ENCODE measurements at regions not wholly inside any gene's neighbourhood (a gene's known extent, or its start where the extent isn't known, plus 50 kb on each side); places are given as distances from the start of the nearest gene placed in this dataset.

- FAIRE-seq (no peak), ATAC-seq (no peak), DNase-seq (ENCODE audit: low read depth, low spot score) (no peak)
- Histone ChIP-seq H3K4me1 (ENCODE audit: control insufficient read depth, insufficient read depth, low read length) (no peaks in the 10 kb centered on the region), H3K4me3 (no peak overlapping the region), H3K79me2 (ENCODE audit: control insufficient read depth, insufficient read depth, low read length) (no peaks in the 10 kb centered on the region), H3K4me2 (ENCODE audit: control insufficient read depth, insufficient read depth) (no peak overlapping the region), H3K27me3 (replicated peaks in 1 of 2; ENCODE audit: control insufficient read depth in 2 of 2, insufficient read depth in 2 of 2, low read length in 1 of 2) (no peaks in the 10 kb centered on the region), H3K27ac (ENCODE audit: control insufficient read depth, insufficient read depth) (no peak overlapping the region), H2AFZ (ENCODE audit: control insufficient read depth, low read depth, low read length) (no peak overlapping the region), H3K36me3 (ENCODE audit: control insufficient read depth in 2 of 2, insufficient read depth in 2 of 2, low read length in 1 of 2) (no peaks in the 10 kb centered on the region), H4K20me1 (ENCODE audit: control insufficient read depth, insufficient read depth) (no peaks in the 10 kb centered on the region), H3K9me3 (replicated peaks; ENCODE audit: control insufficient read depth, insufficient read depth, low read length) (no peaks in the 10 kb centered on the region), H3K9ac (ENCODE audit: control insufficient read depth, insufficient read depth, low read length) (no peak overlapping the region)
- TF ChIP-seq SIX5 (IDR thresholded peaks at IDR 0.05; ENCODE audit: low read depth, low read length, severe bottlenecking) (no peak), RUNX3 (IDR thresholded peaks at IDR 0.05; ENCODE audit: low read length) (no peak)
- BruUV-seq (replicated peaks) = no TSS peak
- ChIA-PET POLR2A (no interaction called here), CTCF (interaction anchor here (0.7 to 1.1 kb wide), 2 partner anchors 14 to 96 kb away, joined by 3 read pairs; no protein-coding TSS in a partner anchor), RAD21 (ENCODE audit: unreplicated experiment) (no interaction called here), SMC1A (ENCODE audit: uncharacterized antibody, unreplicated experiment) (no interaction called here)
- intact Hi-C loops (cut with micrococcal nuclease; ENCODE audit: unreplicated experiment) (no loop called here), in situ Hi-C loops (cut with MboI) (no loop called here)
- 43% methylated on average over 7 of the region's 7 CpGs for WGBS (ENCODE audit: insufficient coverage, insufficient replicate concordance, low lambda C conversion rate, missing lambda C conversion rate)
Measured at GRCh38 chrX:121903961-121904360, 856.6 kb downstream of the GLUD2 start.

- no peaks in the 10 kb centered on the region for H3K27me3 ChIP-seq (replicated peaks in 1 of 2; ENCODE audit: control insufficient read depth in 2 of 2, insufficient read depth in 2 of 2, low read length in 1 of 2)
- intact Hi-C loops (cut with micrococcal nuclease; ENCODE audit: unreplicated experiment) (no loop called here), in situ Hi-C loops (cut with MboI) (no loop called here)
- H3K9ac ChIP-seq (ENCODE audit: control insufficient read depth, insufficient read depth, low read length) = no peak overlapping the region
- no TSS peak for BruUV-seq (replicated peaks)
- ChIA-PET SMC1A (ENCODE audit: uncharacterized antibody, unreplicated experiment) (no interaction called here), CTCF (no interaction called here), RAD21 (ENCODE audit: unreplicated experiment) (no interaction called here), POLR2A (no interaction called here)
- no peaks in the 10 kb centered on the region for H4K20me1 ChIP-seq (ENCODE audit: control insufficient read depth, insufficient read depth)
- no peaks in the 10 kb centered on the region for H3K4me1 ChIP-seq (ENCODE audit: control insufficient read depth, insufficient read depth, low read length)
- H3K27ac ChIP-seq (ENCODE audit: control insufficient read depth, insufficient read depth) = no peak overlapping the region
- H3K4me3 ChIP-seq = no peak overlapping the region
- WGBS (ENCODE audit: insufficient coverage, insufficient replicate concordance, low lambda C conversion rate, missing lambda C conversion rate) = 0% methylated on average over 2 of the region's 2 CpGs
- no peaks in the 10 kb centered on the region for H3K9me3 ChIP-seq (replicated peaks; ENCODE audit: control insufficient read depth, insufficient read depth, low read length)
- ATAC-seq (no peak), FAIRE-seq (no peak), DNase-seq (ENCODE audit: low read depth, low spot score) (no peak)
- TF ChIP-seq ZNF622 (IDR thresholded peaks at IDR 0.05) (no peak), KLF5 (IDR thresholded peaks at IDR 0.05; ENCODE audit: partially characterized antibody) (no peak), NFIC (IDR thresholded peaks at IDR 0.05; ENCODE audit: low read depth, low read length) (no peak), TCF12 (IDR thresholded peaks at IDR 0.05; ENCODE audit: low read depth, low read length) (no peak), CBX5 (IDR thresholded peaks at IDR 0.05; ENCODE audit: low read depth) (no peak), RB1 (IDR thresholded peaks at IDR 0.05; ENCODE audit: borderline replicate concordance) (no peak), JUNB (IDR thresholded peaks at IDR 0.05) (no peak), POLR2A (IDR thresholded peaks at IDR 0.05; ENCODE audit: low read depth, low read length) (no peak), FOXK2 (IDR thresholded peaks at IDR 0.05) (no peak), EZH2 (IDR thresholded peaks at IDR 0.05; ENCODE audit: borderline replicate concordance, control insufficient read depth, low read depth, low read length) (no peak), EP300 (IDR thresholded peaks at IDR 0.05; ENCODE audit: borderline replicate concordance in 1 of 2, control insufficient read depth in 1 of 2, low read depth in 2 of 2, low read length in 2 of 2) (no peak), HDAC2 (IDR thresholded peaks at IDR 0.05) (no peak), SREBF1 (IDR thresholded peaks at IDR 0.05; ENCODE audit: low read length) (no peak), SUPT20H (IDR thresholded peaks at IDR 0.05; ENCODE audit: borderline replicate concordance, control insufficient read depth, low read depth, low read length) (no peak)
- H3K36me3 ChIP-seq (ENCODE audit: control insufficient read depth in 2 of 2, insufficient read depth in 2 of 2, low read length in 1 of 2) = no peaks in the 10 kb centered on the region
- no peaks in the 10 kb centered on the region for H3K79me2 ChIP-seq (ENCODE audit: control insufficient read depth, insufficient read depth, low read length)
- H2AFZ ChIP-seq (ENCODE audit: control insufficient read depth, low read depth, low read length) = no peak overlapping the region
- no peak overlapping the region for H3K4me2 ChIP-seq (ENCODE audit: control insufficient read depth, insufficient read depth)
Measured at GRCh38 chrX:121921258-121921657, 873.8 kb downstream of the GLUD2 start.

All from GM12878 (cell line).